HepG2 (cell line): ENCODE measurements at regions not wholly inside any gene's neighbourhood (a gene's known extent, or its start where the extent isn't known, plus 50 kb on each side); places are given as distances from the start of the nearest gene placed in this dataset.

Source experiments
- ATAC-seq: fragments of 200-7000 bp; cut with Tn5 transposase; 3 replicates; pipeline ENCODE4 v1.9.1; 2020; ENCODE audit warnings: mild to moderate bottlenecking, moderate library complexity
- BruUV-seq: library from RNA; stranded (reverse); fragments of 400-500 nt; replicated peaks from 2 replicates; lab custom pipeline; 2021; lab: Mats Ljungman, UMichigan
- CTCF ChIA-PET: fragments of 300-600 bp; formaldehyde crosslinking; extraction: SDS; loops from one replicate; lab custom pipeline; 2021; ENCODE audit warnings: low total read pairs, inconsistent platforms, low intra/inter-chr PET ratio; lab: Yijun Ruan, JAX
- POLR2A ChIA-PET: fragments of 350-600 bp; sonication (Branson Sonifier 250); formaldehyde crosslinking; loops from one replicate; lab custom pipeline; 2020; ENCODE audit warnings: antibody characterized with exemption, inconsistent platforms; lab: Yijun Ruan, JAX
- DNase-seq: peaks from one replicate; pipeline ENCODE4 v3.0.0-alpha.2; 2015; ENCODE audit warnings: low spot score
- FAIRE-seq: peaks from 3 replicates; lab custom pipeline; 2011; peaks lifted over from hg19 to GRCh38; lab: Jason Lieb, UNC
- H2AFZ ChIP-seq: one replicate; pipeline ENCODE4 v1.6.1; 2011; ENCODE audit warnings: low read length, inconsistent platforms
- H3K27ac ChIP-seq: fragments of 300-600 bp; 3 replicates; pipeline ENCODE4 v1.8.0; 2011; ENCODE audit warnings: mixed run types, mild to moderate bottlenecking, mixed read lengths, low read length, inconsistent platforms; ENCODE audit not compliant: insufficient read depth; ENCODE audit errors: extremely low read length
- H3K27me3 ChIP-seq, 2 experiments: fragments of 200-600 bp in 1 of 2; 2 replicates in 1 of 2; 3 replicates in 1 of 2; pipeline versions ENCODE4 v1.6.0 to v1.8.0; 2011; ENCODE audit warnings: low read length in 2 of 2, mild to moderate bottlenecking in 2 of 2, moderate library complexity in 2 of 2, inconsistent platforms in 1 of 2; ENCODE audit not compliant: insufficient read depth in 2 of 2, control insufficient read depth in 1 of 2
- H3K36me3 ChIP-seq, 2 experiments: fragments of 200-600 bp in 1 of 2; replicated peaks in 1 of 2; 2 replicates in 1 of 2; 3 replicates in 1 of 2; pipeline versions ENCODE4 v1.5.1 to v1.8.0; 2011; ENCODE audit warnings: low read length in 2 of 2, inconsistent platforms in 1 of 2; ENCODE audit not compliant: insufficient read depth in 2 of 2, control insufficient read depth in 1 of 2
- H3K4me1 ChIP-seq: 2 replicates; pipeline ENCODE4 v1.5.1; 2012; ENCODE audit warnings: low read length, inconsistent platforms; ENCODE audit not compliant: insufficient read depth
- H3K4me2 ChIP-seq: 2 replicates; pipeline ENCODE4 v1.6.0; 2011; ENCODE audit warnings: low read depth, low read length, inconsistent platforms
- H3K4me3 ChIP-seq, 3 experiments: fragments of 200-600 bp in 1 of 3; sonication (generic), shearing (Covaris generic) in 1 of 3; replicated peaks in 1 of 3; 2 replicates each; pipeline ENCODE4 v1.5.1; 2011 to 2016; ENCODE audit warnings: low read length in 3 of 3, inconsistent platforms in 2 of 3, low read depth in 2 of 3, mild to moderate bottlenecking in 2 of 3, control low read depth in 1 of 3, mixed read lengths in 1 of 3; ENCODE audit not compliant: insufficient read depth in 1 of 3
- H3K79me2 ChIP-seq: one replicate; pipeline ENCODE4 v1.6.1; 2011; ENCODE audit warnings: low read length, inconsistent platforms; ENCODE audit not compliant: insufficient read depth
- H3K9ac ChIP-seq: 2 replicates; pipeline ENCODE4 v1.6.0; 2011; ENCODE audit warnings: mild to moderate bottlenecking, low read depth, low read length, inconsistent platforms; ENCODE audit not compliant: insufficient read depth
- H3K9me3 ChIP-seq: 2 replicates; pipeline ENCODE4 v1.5.1; 2012; ENCODE audit warnings: mild to moderate bottlenecking, low read length
- H4K20me1 ChIP-seq: 2 replicates; pipeline ENCODE4 v1.6.0; 2011; ENCODE audit warnings: inconsistent platforms, mild to moderate bottlenecking, low read length, moderate library complexity; ENCODE audit not compliant: insufficient read depth
- FOXP4 ChIP-seq: sonication (generic); formaldehyde crosslinking; IDR thresholded peaks from 2 replicates; pipeline ENCODE4 v1.4.0; 2020; ENCODE audit warnings: missing genetic modification reagents
- MNT ChIP-seq: fragments of 450-650 bp; IDR thresholded peaks from 2 replicates; pipeline ENCODE4 v1.6.1; 2016
- SALL2 ChIP-seq: sonication (generic); formaldehyde crosslinking; IDR thresholded peaks from 2 replicates; pipeline ENCODE4 v1.8.1; 2023; ENCODE audit warnings: mild to moderate bottlenecking, missing genetic modification reagents, inconsistent platforms
- ZHX2 ChIP-seq, 2 experiments: sonication (generic) in 1 of 2; formaldehyde crosslinking in 1 of 2; IDR thresholded peaks; 2 replicates each; pipeline versions ENCODE4 v1.6.1 to v1.9.0; 2014 to 2022; ENCODE audit warnings: antibody characterized with exemption in 1 of 2, borderline replicate concordance in 1 of 2, inconsistent platforms in 1 of 2, low read depth in 1 of 2, missing genetic modification reagents in 1 of 2
- ZNF501 ChIP-seq: sonication (generic); formaldehyde crosslinking; IDR thresholded peaks from 2 replicates; pipeline ENCODE4 v1.5.1; 2020; ENCODE audit warnings: mild to moderate bottlenecking, moderate library complexity, missing genetic modification reagents
- WGBS: methylation state at CpG from one replicate; pipeline ENCODE4 v1.1.6; 2017; ENCODE audit warnings: low lambda C conversion rate; 5-methylcytosine and 5-hydroxymethylcytosine counted together
- in situ Hi-C: cut with HindIII; loops from 2 replicates; pipeline ENCODE4 v1.10.0; 2017; ENCODE audit warnings: low pct_unique_long_range_greater_than_20kb; ENCODE audit not compliant: extremely low pct_ligation_motif_present
- intact Hi-C: fragments of 100-400 bp; cut with micrococcal nuclease; formaldehyde crosslinking; loops from one replicate; pipeline ENCODE4 v1.10.0; 2022; ENCODE audit not compliant: unreplicated experiment

GRCh38 chr7:132672200-132672990, 96.1 kb upstream of the PLXNA4 start:
- intact Hi-C loops = no loop called here
- no peaks in the 10 kb centered on the region for H3K4me1 ChIP-seq
- no peak overlapping the region for H3K9ac ChIP-seq
- WGBS = 7% methylated on average over 6 of the region's 9 CpGs
- H3K27ac ChIP-seq = no peak overlapping the region
- no peaks in the 10 kb centered on the region for H3K27me3 ChIP-seq
- no TSS peak for BruUV-seq
- no peak overlapping the region for H3K4me2 ChIP-seq
- ATAC-seq (no peak), DNase-seq (no peak), FAIRE-seq (no peak)
- no peaks in the 10 kb centered on the region for H3K36me3 ChIP-seq
- in situ Hi-C loops = no loop called here
- TF ChIP-seq MNT = peak; percentile 89
- TF ChIP-seq ZNF501 = no peak
- H2AFZ ChIP-seq = no peak overlapping the region
- H3K4me3 ChIP-seq = no peak overlapping the region
- no peaks in the 10 kb centered on the region for H3K9me3 ChIP-seq
- ChIA-PET CTCF (no interaction called here), POLR2A (no interaction called here)
- no peaks in the 10 kb centered on the region for H3K79me2 ChIP-seq
- no peaks in the 10 kb centered on the region for H4K20me1 ChIP-seq

- Histone ChIP-seq H3K27ac (no peak overlapping the region), H3K4me1 (no peaks in the 10 kb centered on the region), H3K27me3 (no peaks in the 10 kb centered on the region), H2AFZ (no peak overlapping the region), H3K36me3 (no peaks in the 10 kb centered on the region), H4K20me1 (no peaks in the 10 kb centered on the region), H3K4me2 (no peak overlapping the region), H3K9me3 (no peaks in the 10 kb centered on the region), H3K4me3 (no peak overlapping the region), H3K9ac (no peak overlapping the region), H3K79me2 (no peaks in the 10 kb centered on the region)
- ChIA-PET POLR2A (no interaction called here), CTCF (no interaction called here)
- no TSS peak for BruUV-seq
- DNase-seq (no peak), ATAC-seq (no peak), FAIRE-seq (no peak)
- 70% methylated on average over 2 of the region's 2 CpGs for WGBS
- intact Hi-C loops = no loop called here
- in situ Hi-C loops = no loop called here
- no peak for TF ChIP-seq ZHX2 (IDR thresholded peaks at IDR 0.05; ENCODE audit: low read depth)
- no peak for TF ChIP-seq ZHX2 (CRISPR knock-in tag; IDR thresholded peaks at IDR 0.05; ENCODE audit: borderline replicate concordance)
- TF ChIP-seq FOXP4 (CRISPR knock-in tag) = no peak
- no peak for TF ChIP-seq SALL2 (CRISPR knock-in tag)
Observed at GRCh38 chr7:132666774-132667172, 90.5 kb upstream of the PLXNA4 start.
